Activated CD4-positive, alpha-beta T cell treated with anti-CD3 and anti-CD28 coated beads, Interleukin-2, amount 10 ng/mL, durations not matched to agents 7 days and 5 days (primary cell): ENCODE measurements at regions not wholly inside any gene's neighbourhood (a gene's known extent, or its start where the extent isn't known, plus 50 kb on each side); places are given as distances from the start of the nearest gene placed in this dataset.
A peak's percentile ranks its signal among the peaks of the same experiment; 100 is the strongest.
"Not testable (repeated sequence)": the region's sequence is repeated elsewhere in the genome, so short reads cannot be mapped to it uniquely, and the experiment has no call there.

ENCODE experiments used
- CTCF ChIA-PET: fragments of 350-600 bp; sonication (Branson Sonifier 250); formaldehyde crosslinking; loops from one replicate; lab custom pipeline; 2021; ENCODE audit warnings: antibody characterized with exemption; lab: Charles Lee
- POLR2A ChIA-PET: fragments of 350-600 bp; sonication (Branson Sonifier 250); formaldehyde crosslinking; loops from one replicate; lab custom pipeline; 2021; ENCODE audit warnings: antibody characterized with exemption; lab: Charles Lee
- DNase-seq: peaks from one replicate; pipeline ENCODE4 v3.0.0-alpha.2; 2020
- H3K27ac Mint-ChIP-seq: one replicate; pipeline ENCODE4 v1.8.0; 2021; ENCODE audit warnings: mild to moderate bottlenecking, moderate library complexity, mixed read lengths
- H3K27me3 Mint-ChIP-seq: one replicate; pipeline ENCODE4 v1.8.0; 2021; ENCODE audit warnings: mixed read lengths
- H3K36me3 Mint-ChIP-seq: one replicate; pipeline ENCODE4 v1.8.0; 2021; ENCODE audit warnings: low read depth, mixed read lengths
- H3K4me1 Mint-ChIP-seq: one replicate; pipeline ENCODE4 v1.8.0; 2021; ENCODE audit warnings: mixed read lengths
- H3K4me3 Mint-ChIP-seq: one replicate; pipeline ENCODE4 v1.8.0; 2021; ENCODE audit warnings: mild to moderate bottlenecking, moderate library complexity, mixed read lengths
- H3K9me3 Mint-ChIP-seq: one replicate; pipeline ENCODE4 v1.8.0; 2021; ENCODE audit warnings: mixed read lengths

DNA sequence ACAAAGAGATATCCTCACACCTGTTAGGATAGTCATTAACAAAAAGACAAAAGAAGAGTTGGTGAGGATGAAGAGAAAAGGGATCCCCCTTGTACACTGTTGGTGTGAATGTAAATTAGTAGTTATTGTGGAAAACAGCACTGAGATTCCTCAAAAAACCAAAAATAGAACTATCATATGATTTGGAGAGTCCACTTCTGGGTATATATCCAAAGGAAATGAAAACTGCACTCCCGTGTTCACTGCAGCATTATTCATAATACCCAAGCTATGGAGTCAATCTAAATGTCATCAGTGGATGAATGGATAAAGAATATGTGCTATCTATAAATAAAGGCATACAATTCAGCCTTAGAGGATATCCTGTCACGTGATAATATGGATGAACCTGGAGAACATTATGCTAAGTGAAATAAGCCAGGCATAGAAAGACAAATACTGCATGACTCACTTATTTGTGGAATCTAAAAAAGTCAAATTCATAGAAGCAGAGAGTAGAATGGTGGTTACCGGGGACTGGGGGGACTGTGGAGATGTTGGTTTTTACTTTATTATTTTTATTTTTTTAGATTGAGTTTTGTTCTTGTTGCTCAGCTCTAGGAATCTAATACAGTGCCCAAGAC lies 114.6 kb upstream of the PABPC3 start:
- H3K36me3 Mint-ChIP-seq, H3K27ac Mint-ChIP-seq, H3K4me3 Mint-ChIP-seq, H3K4me1 Mint-ChIP-seq, H3K9me3 Mint-ChIP-seq, POLR2A ChIA-PET, DNase-seq, CTCF ChIA-PET: not testable (repeated sequence)
- peaks cover 24% of the 10 kb centered on the region for H3K27me3 Mint-ChIP-seq

DNA sequence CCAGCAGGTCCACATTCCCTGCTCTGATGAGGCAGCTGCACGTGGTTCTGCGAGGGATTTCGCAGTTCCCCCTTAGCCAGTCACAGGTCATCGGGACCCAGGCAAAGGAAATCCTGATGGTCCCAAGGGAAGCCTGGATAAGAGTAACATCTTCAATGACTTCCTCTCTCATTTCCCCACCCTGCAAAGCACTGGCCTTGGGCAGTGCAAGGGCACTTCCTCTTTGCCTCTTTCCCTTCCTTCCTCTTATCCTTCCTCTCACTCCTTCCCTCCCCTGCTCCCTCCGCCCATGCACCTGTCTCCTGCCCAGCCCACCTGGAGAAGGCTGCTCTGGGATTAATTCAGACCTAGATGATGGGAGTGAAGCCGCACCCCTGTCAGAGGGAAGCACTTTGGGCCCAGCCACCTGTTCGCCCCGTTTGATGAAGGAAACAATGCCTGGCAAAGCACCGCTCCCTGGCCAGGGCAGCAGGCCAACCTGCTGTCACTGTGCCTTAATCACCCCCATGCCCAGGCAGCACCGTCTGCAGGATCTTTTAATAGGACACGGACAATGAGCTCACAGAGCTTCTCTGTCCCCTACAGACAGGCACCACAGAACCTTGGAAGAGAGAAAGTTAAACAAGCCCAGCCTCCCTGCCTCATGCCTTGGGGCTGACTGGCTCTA lies 113.5 kb upstream of the PABPC3 start:
- Mint-ChIP-seq H3K36me3 (no peaks in the 10 kb centered on the region), H3K4me3 (no peak overlapping the region), H3K4me1 (no peaks in the 10 kb centered on the region), H3K9me3 (no peaks in the 10 kb centered on the region), H3K27ac (no peak overlapping the region), H3K27me3 (peaks cover 24% of the 10 kb centered on the region)
- ChIA-PET POLR2A (no interaction called here), CTCF (no interaction called here)
- DNase-seq, result no peak

DNA sequence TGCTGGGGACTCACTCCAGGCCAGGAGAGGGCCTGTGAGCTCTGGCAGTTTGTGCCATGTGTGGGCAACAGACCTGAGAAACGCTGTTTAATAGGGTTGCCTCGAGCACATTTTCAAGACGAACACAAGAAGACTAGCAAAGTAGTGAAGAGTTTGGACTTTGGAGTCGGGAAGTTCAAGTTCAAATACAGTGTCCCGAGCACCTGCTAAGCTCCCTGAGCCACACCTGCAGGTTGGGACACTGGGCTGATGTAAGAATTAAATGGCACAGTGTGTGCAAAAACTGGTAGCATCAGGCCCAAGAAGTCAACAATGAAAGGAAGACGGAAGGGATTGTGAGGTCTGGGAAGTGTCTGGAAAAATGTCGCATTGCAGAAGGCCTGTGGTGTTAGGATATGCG lies 112.8 kb upstream of the PABPC3 start:
- DNase-seq, result no peak
- Mint-ChIP-seq H3K4me1 (no peaks in the 10 kb centered on the region), H3K4me3 (no peak overlapping the region), H3K27me3 (peaks cover 26% of the 10 kb centered on the region), H3K9me3 (no peaks in the 10 kb centered on the region), H3K27ac (no peak overlapping the region), H3K36me3 (no peaks in the 10 kb centered on the region)
- ChIA-PET CTCF (no interaction called here), POLR2A (no interaction called here)

DNA sequence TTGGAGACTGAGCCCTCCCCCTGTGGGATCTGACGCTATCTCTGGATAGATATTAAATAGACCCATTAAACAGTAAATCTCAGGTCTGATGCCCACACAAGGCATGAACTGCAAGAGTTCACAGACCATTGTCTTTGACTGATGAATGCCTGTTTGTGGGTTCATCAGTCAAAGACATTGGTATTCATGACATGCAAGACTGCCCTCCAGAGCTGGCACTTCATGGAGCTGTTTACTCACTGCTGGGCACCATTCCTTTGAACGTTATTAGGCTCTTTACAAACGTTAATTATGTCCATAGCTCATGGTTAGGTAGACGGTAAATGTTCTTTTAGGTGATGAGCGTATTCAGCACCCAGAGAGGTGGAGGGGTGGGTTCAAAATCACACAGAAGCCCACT lies 111.8 kb upstream of the PABPC3 start:
- Mint-ChIP-seq H3K4me1 (no peaks in the 10 kb centered on the region), H3K27me3 (peaks cover 31% of the 10 kb centered on the region), H3K36me3 (no peaks in the 10 kb centered on the region), H3K9me3 (no peaks in the 10 kb centered on the region), H3K27ac (no peak overlapping the region), H3K4me3 (no peak overlapping the region)
- POLR2A ChIA-PET, result interaction anchor here (0.5 kb wide), 1 partner anchor 41 kb away, joined by 3 read pairs; no protein-coding TSS in a partner anchor
- CTCF ChIA-PET, result interaction anchor here (0.5 to 1.3 kb wide), 2 partner anchors 11 to 261 kb away, joined by 3 to 5 read pairs; no protein-coding TSS in a partner anchor
- DNase-seq, result no peak

DNA sequence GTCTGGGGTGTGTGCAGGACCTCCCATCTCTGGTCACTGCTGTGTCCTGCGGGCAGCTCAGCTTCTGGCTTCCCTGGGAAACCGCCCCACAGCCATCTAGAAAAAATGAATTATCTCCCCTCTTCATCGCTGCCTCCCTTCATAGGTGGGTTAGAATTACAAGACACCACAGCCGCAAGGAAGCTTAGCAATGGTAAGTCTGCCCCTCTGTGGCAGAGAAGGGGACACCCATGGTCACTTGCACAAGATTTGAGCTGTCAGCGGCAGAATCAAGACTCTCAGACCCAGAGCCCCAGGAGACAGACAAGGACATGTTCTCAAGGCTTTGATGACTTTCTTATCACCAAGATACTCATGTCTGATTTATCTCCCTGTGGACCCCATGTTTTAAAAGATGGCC lies 110.8 kb upstream of the PABPC3 start:
- ChIA-PET CTCF (no interaction called here), POLR2A (interaction anchor here (0.6 kb wide), 1 partner anchor 93 kb away, joined by 4 read pairs; no protein-coding TSS in a partner anchor)
- no peak for DNase-seq
- Mint-ChIP-seq H3K27me3 (peaks cover 29% of the 10 kb centered on the region), H3K4me3 (no peak overlapping the region), H3K27ac (no peak overlapping the region), H3K4me1 (no peaks in the 10 kb centered on the region), H3K36me3 (no peaks in the 10 kb centered on the region), H3K9me3 (no peaks in the 10 kb centered on the region)

DNA sequence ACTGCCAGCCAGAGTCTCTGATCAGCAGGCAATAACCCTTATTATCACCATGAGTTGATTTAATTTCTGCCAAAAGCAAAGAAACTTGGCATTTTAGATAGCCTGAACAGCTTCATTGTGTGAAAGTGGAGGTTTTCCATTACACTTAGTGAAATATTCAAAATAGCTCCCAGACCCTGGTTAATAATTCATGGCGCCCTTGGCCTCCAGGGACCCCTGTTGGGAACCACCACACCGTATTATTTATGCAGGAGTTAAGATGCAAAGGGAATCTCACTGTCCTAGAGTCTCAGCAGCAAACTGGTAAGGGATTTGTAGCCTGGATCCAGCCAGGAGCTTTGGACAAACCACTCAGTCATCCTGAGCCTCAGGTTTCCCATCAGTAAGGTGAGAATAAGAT lies 110.0 kb upstream of the PABPC3 start:
- Mint-ChIP-seq H3K4me1 (no peaks in the 10 kb centered on the region), H3K9me3 (no peaks in the 10 kb centered on the region), H3K27ac (no peak overlapping the region), H3K4me3 (no peak overlapping the region), H3K36me3 (no peaks in the 10 kb centered on the region), H3K27me3 (peaks cover 26% of the 10 kb centered on the region)
- POLR2A ChIA-PET, result no interaction called here
- CTCF ChIA-PET, result no interaction called here
- no peak for DNase-seq

DNA sequence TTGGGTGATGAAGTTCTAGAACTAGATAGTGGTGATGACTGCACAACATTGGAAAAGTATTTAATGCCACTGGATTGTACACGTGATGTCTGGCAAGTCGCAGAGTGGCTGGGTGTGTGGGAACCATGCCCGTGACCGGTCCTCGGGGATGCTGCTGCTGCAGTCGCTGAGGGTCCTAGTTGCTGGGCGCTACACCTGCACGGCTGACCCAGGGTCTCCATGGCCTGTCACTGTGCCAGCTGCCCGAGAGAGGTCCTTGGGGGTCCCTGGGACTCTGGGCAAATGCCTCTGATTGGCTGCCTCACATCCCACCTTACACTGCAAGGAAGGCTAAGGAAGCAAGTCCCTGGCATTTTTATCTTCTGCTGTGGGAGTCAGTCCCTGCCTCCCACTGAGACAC lies 109.1 kb upstream of the PABPC3 start:
- CTCF ChIA-PET, result no interaction called here
- Mint-ChIP-seq H3K27me3 (peaks cover 31% of the 10 kb centered on the region), H3K4me3 (no peak overlapping the region), H3K9me3 (no peaks in the 10 kb centered on the region), H3K4me1 (no peaks in the 10 kb centered on the region), H3K36me3 (no peaks in the 10 kb centered on the region), H3K27ac (no peak overlapping the region)
- no peak for DNase-seq
- POLR2A ChIA-PET, result no interaction called here

DNA sequence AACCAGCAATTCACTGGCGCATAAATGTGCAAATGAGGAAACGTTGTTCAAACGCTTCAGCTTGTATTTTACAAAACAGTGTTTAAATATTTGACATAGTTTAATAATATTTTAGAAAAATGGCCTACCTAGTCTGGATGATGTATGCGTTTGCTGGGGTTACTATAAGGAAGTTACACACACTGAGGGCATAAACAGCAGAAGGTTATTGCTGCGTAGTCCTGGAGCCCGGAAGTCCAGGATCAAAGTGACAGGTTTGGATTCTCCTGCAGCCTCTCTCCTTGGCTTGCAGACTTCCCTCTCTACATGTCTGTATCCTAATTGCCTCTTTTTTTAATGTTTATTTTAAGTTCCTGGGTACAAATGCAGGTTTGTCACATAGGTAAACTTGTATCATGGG lies 106.0 kb upstream of the PABPC3 start:
- H3K36me3 Mint-ChIP-seq, H3K4me1 Mint-ChIP-seq, POLR2A ChIA-PET, DNase-seq, H3K27ac Mint-ChIP-seq, H3K4me3 Mint-ChIP-seq, H3K9me3 Mint-ChIP-seq, CTCF ChIA-PET: not testable (repeated sequence)
- peaks cover 31% of the 10 kb centered on the region for H3K27me3 Mint-ChIP-seq

DNA sequence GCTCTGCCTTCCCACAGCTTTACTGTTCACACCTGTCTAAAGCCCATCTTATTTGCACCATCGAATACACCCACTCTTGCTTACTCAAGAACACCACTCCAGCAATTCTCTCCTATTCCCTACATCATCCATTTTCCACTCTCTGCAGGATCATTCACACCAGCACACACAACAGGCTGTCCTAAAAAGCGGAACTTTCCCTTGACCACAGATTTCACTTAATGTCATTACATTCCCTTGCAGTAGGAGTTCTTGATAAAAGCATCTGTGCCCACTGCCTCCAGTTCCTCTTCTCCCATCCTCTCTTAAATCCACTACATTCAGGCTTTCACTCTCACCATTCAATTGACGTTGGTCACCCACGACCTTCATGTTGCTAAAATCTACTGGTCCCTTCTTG lies 103.0 kb upstream of the PABPC3 start:
- H3K4me3 Mint-ChIP-seq, DNase-seq, CTCF ChIA-PET, H3K4me1 Mint-ChIP-seq, H3K36me3 Mint-ChIP-seq, H3K27ac Mint-ChIP-seq, H3K9me3 Mint-ChIP-seq, POLR2A ChIA-PET: not testable (repeated sequence)
- peaks cover 28% of the 10 kb centered on the region for H3K27me3 Mint-ChIP-seq

DNA sequence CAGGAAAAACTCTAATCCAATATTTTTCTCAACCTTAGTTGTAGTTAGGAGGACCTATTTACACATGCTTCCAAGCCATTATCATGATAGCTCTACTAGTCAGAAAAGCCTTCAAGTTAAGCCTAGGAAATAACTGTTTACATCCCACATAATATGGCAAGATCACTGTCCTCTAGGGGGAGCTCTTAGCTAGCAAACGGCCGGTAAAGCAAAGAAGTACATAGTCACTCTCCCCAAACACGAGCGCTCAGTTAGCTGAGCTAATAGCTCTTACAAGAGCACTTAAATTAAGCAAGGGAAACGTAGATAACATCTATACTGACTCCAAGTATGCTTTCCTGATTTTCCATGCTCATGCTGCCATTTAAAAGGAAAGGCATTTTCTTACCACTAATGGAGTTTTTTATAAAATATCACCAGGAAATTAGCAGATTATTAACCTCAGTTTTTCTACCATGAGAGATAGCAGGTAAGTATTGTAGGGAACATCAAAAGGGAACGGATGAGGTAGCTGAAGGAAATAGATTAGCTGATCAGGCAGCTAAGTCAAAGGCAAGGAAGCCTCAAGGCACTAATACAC lies 100.6 kb upstream of the PABPC3 start:
- ChIA-PET CTCF (interaction anchor here (0.9 to 1.1 kb wide), 2 partner anchors 11 kb away, joined by 3 to 5 read pairs; no protein-coding TSS in a partner anchor), POLR2A (no interaction called here)
- no peaks in the 10 kb centered on the region for H3K4me1 Mint-ChIP-seq
- no peaks in the 10 kb centered on the region for H3K36me3 Mint-ChIP-seq
- peaks cover 21% of the 10 kb centered on the region for H3K27me3 Mint-ChIP-seq
- no peak overlapping the region for H3K27ac Mint-ChIP-seq
- peak; percentile 81 for DNase-seq
- H3K4me3 Mint-ChIP-seq, result no peak overlapping the region
- H3K9me3 Mint-ChIP-seq, result no peaks in the 10 kb centered on the region

DNA sequence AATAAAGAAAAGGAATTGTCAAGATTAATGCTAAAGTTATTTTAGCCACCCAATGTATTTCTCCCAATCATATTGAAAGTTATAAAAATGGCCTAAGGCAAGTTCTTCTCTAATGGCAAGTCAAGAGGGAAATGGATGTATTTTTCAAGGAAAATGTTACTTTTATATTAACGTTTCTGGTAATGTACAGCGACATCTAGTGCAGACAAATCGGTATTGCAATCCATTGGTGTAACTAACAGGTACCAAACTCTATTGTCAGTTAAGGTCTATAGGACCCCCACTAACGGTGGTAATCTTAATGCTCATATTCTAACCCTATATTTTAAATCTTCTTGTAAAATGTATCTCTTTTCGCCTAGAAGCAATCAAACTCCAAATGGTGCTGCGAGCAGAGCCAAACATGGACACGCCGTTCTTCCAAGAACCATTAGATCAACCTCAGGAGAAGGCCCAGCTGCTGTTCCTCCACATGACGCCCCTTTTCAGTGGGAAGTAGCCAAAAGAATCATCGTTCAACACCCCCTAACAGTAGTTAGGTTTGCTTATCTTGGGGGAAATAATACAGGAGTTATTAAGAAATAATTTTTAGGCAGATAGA lies 98.5 kb upstream of the PABPC3 start:
- no peak overlapping the region for H3K27ac Mint-ChIP-seq
- no peak overlapping the region for H3K4me3 Mint-ChIP-seq
- ChIA-PET POLR2A (no interaction called here), CTCF (no interaction called here)
- H3K27me3 Mint-ChIP-seq, result peaks cover 27% of the 10 kb centered on the region
- no peaks in the 10 kb centered on the region for H3K4me1 Mint-ChIP-seq
- peak; percentile 39 for DNase-seq
- H3K9me3 Mint-ChIP-seq, result no peaks in the 10 kb centered on the region
- H3K36me3 Mint-ChIP-seq, result no peaks in the 10 kb centered on the region

DNA sequence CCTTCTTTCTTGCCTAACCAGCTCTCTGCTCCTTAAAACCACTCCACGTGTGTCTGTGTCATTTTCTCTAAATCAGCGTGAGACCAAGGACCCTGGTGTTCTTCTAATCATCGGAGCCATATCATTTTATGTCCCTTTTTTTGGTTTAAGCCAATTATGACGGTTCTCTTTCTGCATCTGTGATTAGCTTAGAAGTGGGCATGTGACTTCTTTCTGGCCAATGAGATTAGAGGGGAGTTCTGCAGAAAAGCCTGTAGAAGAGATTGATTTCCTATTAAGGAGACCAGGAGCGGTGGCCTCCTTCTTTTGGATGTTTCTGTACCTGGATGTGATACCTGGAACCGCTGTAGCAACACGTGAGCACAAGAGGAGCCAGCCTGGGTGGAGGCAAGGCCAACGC lies 97.5 kb upstream of the PABPC3 start:
- Mint-ChIP-seq H3K27me3 (peaks cover 29% of the 10 kb centered on the region), H3K4me3 (no peak overlapping the region), H3K36me3 (no peaks in the 10 kb centered on the region), H3K27ac (no peak overlapping the region), H3K4me1 (no peaks in the 10 kb centered on the region), H3K9me3 (no peaks in the 10 kb centered on the region)
- no peak for DNase-seq
- ChIA-PET POLR2A (interaction anchor here (0.6 kb wide), 1 partner anchor 301 kb away, joined by 4 read pairs; no protein-coding TSS in a partner anchor), CTCF (interaction anchor here (0.5 kb wide), 1 partner anchor 79 kb away, joined by 3 read pairs; no protein-coding TSS in a partner anchor)
